ENCODE measurements at regions not wholly inside any gene's neighbourhood (a gene's known extent, or its start where the extent isn't known, plus 50 kb on each side); places are given as distances from the start of the nearest gene placed in this dataset.

GRCh38 chr10:110425684-110426293, 71.9 kb upstream of the DUSP5 start:
- peak overlapping the region; percentile 29 for H3K4me3 Mint-ChIP-seq
- peaks cover 2% of the 10 kb centered on the region for H3K36me3 Mint-ChIP-seq (ENCODE audit: low read depth)
- H3K27me3 Mint-ChIP-seq (ENCODE audit: low read depth), result no peaks in the 10 kb centered on the region
- H3K4me1 Mint-ChIP-seq (ENCODE audit: low read depth), result peaks cover 54% of the 10 kb centered on the region
- H3K9me3 Mint-ChIP-seq, result no peaks in the 10 kb centered on the region
- H3K27ac Mint-ChIP-seq, result peak overlapping the region; percentile 90

- H3K27ac Mint-ChIP-seq, result peak overlapping the region; percentile 90
- no peaks in the 10 kb centered on the region for H3K9me3 Mint-ChIP-seq
- H3K27me3 Mint-ChIP-seq (ENCODE audit: low read depth), result no peaks in the 10 kb centered on the region
- peak overlapping the region; percentile 29 for H3K4me3 Mint-ChIP-seq
- H3K36me3 Mint-ChIP-seq (ENCODE audit: low read depth), result peaks cover 2% of the 10 kb centered on the region
- peaks cover 49% of the 10 kb centered on the region for H3K4me1 Mint-ChIP-seq (ENCODE audit: low read depth)
Observed at GRCh38 chr10:110426294-110427181, 71.2 kb upstream of the DUSP5 start.

GRCh38 chr10:110429301-110429700, 68.4 kb upstream of the DUSP5 start:
- peak overlapping the region; percentile 19 for H3K27ac Mint-ChIP-seq
- H3K4me1 Mint-ChIP-seq (ENCODE audit: low read depth), result peaks cover 47% of the 10 kb centered on the region
- H3K36me3 Mint-ChIP-seq (ENCODE audit: low read depth), result peaks cover 6% of the 10 kb centered on the region
- peaks cover 8% of the 10 kb centered on the region for H3K9me3 Mint-ChIP-seq
- no peak overlapping the region for H3K4me3 Mint-ChIP-seq
- no peaks in the 10 kb centered on the region for H3K27me3 Mint-ChIP-seq (ENCODE audit: low read depth)

GRCh38 chr10:110430340-110431273, 67.1 kb upstream of the DUSP5 start:
- Mint-ChIP-seq H3K4me3 (no peak overlapping the region), H3K4me1 (ENCODE audit: low read depth) (peaks cover 46% of the 10 kb centered on the region), H3K9me3 (peaks cover 8% of the 10 kb centered on the region), H3K27me3 (ENCODE audit: low read depth) (no peaks in the 10 kb centered on the region), H3K36me3 (ENCODE audit: low read depth) (peaks cover 6% of the 10 kb centered on the region), H3K27ac (no peak overlapping the region)

GRCh38 chr10:110431659-110432058, 66.0 kb upstream of the DUSP5 start:
- Mint-ChIP-seq H3K4me3 (no peak overlapping the region), H3K36me3 (ENCODE audit: low read depth) (peaks cover 4% of the 10 kb centered on the region), H3K4me1 (ENCODE audit: low read depth) (peaks cover 35% of the 10 kb centered on the region), H3K9me3 (peaks cover 8% of the 10 kb centered on the region), H3K27ac (peak overlapping the region; percentile 41), H3K27me3 (ENCODE audit: low read depth) (no peaks in the 10 kb centered on the region)

- H3K4me3 Mint-ChIP-seq, result no peak overlapping the region
- no peak overlapping the region for H3K27ac Mint-ChIP-seq
- H3K27me3 Mint-ChIP-seq (ENCODE audit: low read depth), result no peaks in the 10 kb centered on the region
- peaks cover 8% of the 10 kb centered on the region for H3K9me3 Mint-ChIP-seq
- H3K4me1 Mint-ChIP-seq (ENCODE audit: low read depth), result peaks cover 31% of the 10 kb centered on the region
- H3K36me3 Mint-ChIP-seq (ENCODE audit: low read depth), result peaks cover 4% of the 10 kb centered on the region
Observed at GRCh38 chr10:110432084-110432483, 65.6 kb upstream of the DUSP5 start.

- H3K27ac Mint-ChIP-seq, result no peak overlapping the region
Observed at GRCh38 chr10:110432814-110433565, 64.7 kb upstream of the DUSP5 start.

GRCh38 chr10:110433740-110434139, 64.0 kb upstream of the DUSP5 start:
- no peak overlapping the region for H3K27ac Mint-ChIP-seq
- H3K4me1 Mint-ChIP-seq (ENCODE audit: low read depth), result peaks cover 23% of the 10 kb centered on the region
- H3K4me3 Mint-ChIP-seq, result no peak overlapping the region
- no peaks in the 10 kb centered on the region for H3K27me3 Mint-ChIP-seq (ENCODE audit: low read depth)
- H3K9me3 Mint-ChIP-seq, result peaks cover 8% of the 10 kb centered on the region
- H3K36me3 Mint-ChIP-seq (ENCODE audit: low read depth), result peaks cover 6% of the 10 kb centered on the region

More at GRCh38 chr10:110432814-110433565, 64.7 kb upstream of the DUSP5 start:
- Mint-ChIP-seq H3K36me3 (ENCODE audit: low read depth) (peaks cover 4% of the 10 kb centered on the region), H3K9me3 (peaks cover 8% of the 10 kb centered on the region), H3K27me3 (ENCODE audit: low read depth) (no peaks in the 10 kb centered on the region), H3K4me3 (no peak overlapping the region), H3K4me1 (ENCODE audit: low read depth) (peaks cover 25% of the 10 kb centered on the region)

- peaks cover 6% of the 10 kb centered on the region for H3K36me3 Mint-ChIP-seq (ENCODE audit: low read depth)
- H3K27me3 Mint-ChIP-seq (ENCODE audit: low read depth), result no peaks in the 10 kb centered on the region
- H3K4me1 Mint-ChIP-seq (ENCODE audit: low read depth), result peaks cover 17% of the 10 kb centered on the region
- peaks cover 8% of the 10 kb centered on the region for H3K9me3 Mint-ChIP-seq
- H3K27ac Mint-ChIP-seq, result no peak overlapping the region
- H3K4me3 Mint-ChIP-seq, result no peak overlapping the region
Observed at GRCh38 chr10:110434489-110435096, 63.1 kb upstream of the DUSP5 start.

- Mint-ChIP-seq H3K9me3 (peaks cover 8% of the 10 kb centered on the region), H3K36me3 (ENCODE audit: low read depth) (peaks cover 5% of the 10 kb centered on the region), H3K27me3 (ENCODE audit: low read depth) (no peaks in the 10 kb centered on the region), H3K4me1 (ENCODE audit: low read depth) (peaks cover 14% of the 10 kb centered on the region), H3K4me3 (no peak overlapping the region), H3K27ac (no peak overlapping the region)
Observed at GRCh38 chr10:110436554-110437350, 61.0 kb upstream of the DUSP5 start.

- peaks cover 2% of the 10 kb centered on the region for H3K36me3 Mint-ChIP-seq (ENCODE audit: low read depth)
- no peak overlapping the region for H3K27ac Mint-ChIP-seq
- H3K4me3 Mint-ChIP-seq, result no peak overlapping the region
- H3K9me3 Mint-ChIP-seq, result peaks cover 8% of the 10 kb centered on the region
- H3K4me1 Mint-ChIP-seq (ENCODE audit: low read depth), result peaks cover 15% of the 10 kb centered on the region
- H3K27me3 Mint-ChIP-seq (ENCODE audit: low read depth), result no peaks in the 10 kb centered on the region
Observed at GRCh38 chr10:110437351-110437605, 60.4 kb upstream of the DUSP5 start.

GRCh38 chr10:110437761-110438341, 59.9 kb upstream of the DUSP5 start:
- H3K4me3 Mint-ChIP-seq, result no peak overlapping the region
- peaks cover 13% of the 10 kb centered on the region for H3K4me1 Mint-ChIP-seq (ENCODE audit: low read depth)
- peaks cover 2% of the 10 kb centered on the region for H3K36me3 Mint-ChIP-seq (ENCODE audit: low read depth)
- H3K9me3 Mint-ChIP-seq, result peaks cover 5% of the 10 kb centered on the region
- H3K27me3 Mint-ChIP-seq (ENCODE audit: low read depth), result no peaks in the 10 kb centered on the region
- no peak overlapping the region for H3K27ac Mint-ChIP-seq

- Mint-ChIP-seq H3K27ac (peak overlapping the region; percentile 43), H3K36me3 (ENCODE audit: low read depth) (peaks cover 2% of the 10 kb centered on the region), H3K27me3 (ENCODE audit: low read depth) (no peaks in the 10 kb centered on the region), H3K9me3 (no peaks in the 10 kb centered on the region), H3K4me3 (no peak overlapping the region), H3K4me1 (ENCODE audit: low read depth) (peaks cover 20% of the 10 kb centered on the region)
Observed at GRCh38 chr10:110442746-110443145, 55.0 kb upstream of the DUSP5 start.

Data from T-helper 1 cell treated with Interleukin-12 subunit alpha and Interleukin-12 subunit beta and Interleukin-4 antibody, amounts not matched to agents 30 μg/mL and 1 μg/mL, for 36 hours (primary cell).